ENCODE measurements at regions not wholly inside any gene's neighbourhood (a gene's known extent, or its start where the extent isn't known, plus 50 kb on each side); places are given as distances from the start of the nearest gene placed in this dataset.

DNA sequence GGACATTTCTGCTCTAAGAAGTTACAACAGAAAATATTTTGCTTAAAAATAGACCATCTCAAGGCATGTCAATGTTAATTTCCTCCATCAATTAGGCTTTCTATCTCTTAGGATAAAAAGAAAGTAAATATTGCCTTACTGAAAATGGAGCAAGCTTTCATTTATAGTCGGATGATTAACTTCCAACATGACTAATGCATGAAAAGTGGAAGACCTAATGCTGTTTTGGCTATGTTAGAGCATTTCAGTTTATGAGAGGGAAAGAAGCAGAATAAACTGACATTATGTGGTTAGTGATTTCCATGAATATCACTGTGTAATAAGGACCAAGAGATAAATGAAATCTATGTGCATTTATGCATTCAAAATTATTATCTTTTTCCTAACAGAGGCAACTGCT, 475.2 kb upstream of the UBE2E3 start:
- H3K9me3 ChIP-seq (ENCODE audit: insufficient read depth, low read length), result no peaks in the 10 kb centered on the region
- H3F3A ChIP-seq (ENCODE audit: insufficient read depth), result no peaks in the 10 kb centered on the region
- H2AFZ ChIP-seq (ENCODE audit: low read depth, low read length, severe bottlenecking), result no peak overlapping the region
- H3K27ac ChIP-seq (ENCODE audit: low read depth, low read length), result no peak overlapping the region
- H3K27me3 ChIP-seq (ENCODE audit: low read length), result no peaks in the 10 kb centered on the region
- no peak overlapping the region for H3K9ac ChIP-seq (ENCODE audit: low read length)
- H4K20me1 ChIP-seq (ENCODE audit: low read depth, low read length), result no peaks in the 10 kb centered on the region
- no peak overlapping the region for H3K4me3 ChIP-seq (ENCODE audit: insufficient read depth, low read length, poor library complexity, severe bottlenecking)
- no peaks in the 10 kb centered on the region for H3K36me3 ChIP-seq (ENCODE audit: low read length)
- no peak overlapping the region for H3K4me2 ChIP-seq (ENCODE audit: low read depth, low read length, poor library complexity, severe bottlenecking)
- no peaks in the 10 kb centered on the region for H3K9me2 ChIP-seq (replicated peaks; ENCODE audit: insufficient read depth, low read length)
- TF ChIP-seq EZH2phosphoT487 (conservative IDR thresholded peaks at IDR 0.05; ENCODE audit: low read length), result no peak
- TF ChIP-seq CTCF (IDR thresholded peaks at IDR 0.05; ENCODE audit: insufficient read depth, low read length, poor library complexity, severe bottlenecking), result no peak
- H3K79me2 ChIP-seq (ENCODE audit: insufficient read depth, low read length), result no peaks in the 10 kb centered on the region

DNA sequence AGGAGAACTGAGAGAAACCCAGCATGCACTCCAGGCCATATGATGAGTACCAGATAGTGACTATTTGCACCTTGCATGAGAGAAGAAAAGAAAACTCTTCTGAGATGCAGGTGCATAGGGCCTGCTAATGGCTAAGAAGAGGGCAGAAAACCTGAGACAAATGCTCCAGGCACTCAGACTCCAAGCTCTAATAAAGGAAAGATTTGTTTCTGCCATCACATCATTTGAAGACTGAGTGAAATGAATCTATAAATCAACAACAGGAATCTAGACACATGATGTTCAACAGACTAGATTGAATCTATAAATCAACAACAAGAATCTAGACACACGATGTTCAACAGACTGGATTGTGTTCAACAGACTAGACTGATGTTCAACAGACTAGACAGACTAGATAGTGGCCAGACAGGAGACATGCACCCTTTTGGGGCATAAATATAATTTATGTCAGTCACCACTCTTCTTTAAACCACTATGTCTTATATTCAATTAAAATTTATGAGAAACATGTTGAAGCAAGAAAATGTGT, 482.7 kb upstream of the UBE2E3 start:
- Histone ChIP-seq H3K9ac (ENCODE audit: low read length) (no peak overlapping the region), H3K9me2 (replicated peaks; ENCODE audit: insufficient read depth, low read length) (no peaks in the 10 kb centered on the region), H3K4me2 (ENCODE audit: low read depth, low read length, poor library complexity, severe bottlenecking) (no peak overlapping the region), H2AFZ (ENCODE audit: low read depth, low read length, severe bottlenecking) (no peak overlapping the region), H3K79me2 (ENCODE audit: insufficient read depth, low read length) (no peaks in the 10 kb centered on the region), H3K9me3 (ENCODE audit: insufficient read depth, low read length) (no peaks in the 10 kb centered on the region), H4K20me1 (ENCODE audit: low read depth, low read length) (no peaks in the 10 kb centered on the region), H3F3A (ENCODE audit: insufficient read depth) (no peaks in the 10 kb centered on the region), H3K27me3 (ENCODE audit: low read length) (no peaks in the 10 kb centered on the region), H3K4me3 (ENCODE audit: insufficient read depth, low read length, poor library complexity, severe bottlenecking) (no peak overlapping the region), H3K27ac (ENCODE audit: low read depth, low read length) (no peak overlapping the region), H3K36me3 (ENCODE audit: low read length) (no peaks in the 10 kb centered on the region)
- TF ChIP-seq EZH2phosphoT487 (conservative IDR thresholded peaks at IDR 0.05; ENCODE audit: low read length), result no peak
- no peak for TF ChIP-seq CTCF (IDR thresholded peaks at IDR 0.05; ENCODE audit: insufficient read depth, low read length, poor library complexity, severe bottlenecking)

DNA sequence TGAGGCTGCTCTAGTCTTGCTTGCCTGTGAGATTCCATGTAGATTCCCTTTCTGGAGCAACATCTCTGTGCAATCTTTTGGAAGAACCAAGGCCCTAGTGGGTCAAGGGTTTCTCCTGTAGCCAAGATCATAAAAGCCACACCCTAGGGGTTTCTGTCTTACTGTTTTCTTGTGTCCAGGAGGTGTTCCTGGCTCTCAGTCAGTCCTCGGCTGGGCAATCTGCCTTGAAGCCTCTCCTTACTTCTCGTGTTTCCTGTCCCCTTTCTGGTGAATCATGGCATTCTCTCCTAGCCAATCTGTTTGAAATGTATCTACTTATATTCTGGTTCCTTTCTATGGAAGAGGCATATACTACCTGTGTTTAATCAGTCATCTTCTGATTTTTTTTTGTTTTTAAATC, 484.8 kb upstream of the UBE2E3 start:
- no peak for TF ChIP-seq CTCF (IDR thresholded peaks at IDR 0.05; ENCODE audit: insufficient read depth, low read length, poor library complexity, severe bottlenecking)
- no peak for TF ChIP-seq EZH2phosphoT487 (conservative IDR thresholded peaks at IDR 0.05; ENCODE audit: low read length)
- Histone ChIP-seq H3K9me2 (replicated peaks; ENCODE audit: insufficient read depth, low read length) (no peaks in the 10 kb centered on the region), H4K20me1 (ENCODE audit: low read depth, low read length) (no peaks in the 10 kb centered on the region), H3K27ac (ENCODE audit: low read depth, low read length) (no peak overlapping the region), H3K9ac (ENCODE audit: low read length) (no peak overlapping the region), H3K36me3 (ENCODE audit: low read length) (no peaks in the 10 kb centered on the region), H3K27me3 (ENCODE audit: low read length) (no peaks in the 10 kb centered on the region), H3K79me2 (ENCODE audit: insufficient read depth, low read length) (no peaks in the 10 kb centered on the region), H3K9me3 (ENCODE audit: insufficient read depth, low read length) (no peaks in the 10 kb centered on the region), H2AFZ (ENCODE audit: low read depth, low read length, severe bottlenecking) (no peak overlapping the region), H3F3A (ENCODE audit: insufficient read depth) (no peaks in the 10 kb centered on the region), H3K4me2 (ENCODE audit: low read depth, low read length, poor library complexity, severe bottlenecking) (no peak overlapping the region), H3K4me3 (ENCODE audit: insufficient read depth, low read length, poor library complexity, severe bottlenecking) (no peak overlapping the region)

Measured in SU-DHL-6 (cell line).